ENCODE measurements at regions not wholly inside any gene's neighbourhood (a gene's known extent, or its start where the extent isn't known, plus 50 kb on each side); places are given as distances from the start of the nearest gene placed in this dataset.

GRCh38 chr5:2299388-2300220 lies 416.9 kb upstream of the IRX4 start:
- H3K36me3 ChIP-seq (ENCODE audit: control insufficient read depth, low read depth, low read length) = no peaks in the 10 kb centered on the region
- H3K4me3 ChIP-seq (ENCODE audit: low read length) = no peak overlapping the region
- peaks cover 25% of the 10 kb centered on the region for H3K4me1 ChIP-seq (ENCODE audit: control insufficient read depth, low read depth, low read length)
- no peaks in the 10 kb centered on the region for H3K9me3 ChIP-seq (ENCODE audit: control insufficient read depth, low read depth, low read length)
- H3K27me3 ChIP-seq (ENCODE audit: control insufficient read depth, insufficient read depth, low read length) = no peaks in the 10 kb centered on the region
- H3K9ac ChIP-seq (ENCODE audit: low read length) = no peak overlapping the region
- H3K27ac ChIP-seq (ENCODE audit: low read length) = no peak overlapping the region

- no peaks in the 10 kb centered on the region for H3K36me3 ChIP-seq (ENCODE audit: control insufficient read depth, low read depth, low read length)
- H3K4me1 ChIP-seq (ENCODE audit: control insufficient read depth, low read depth, low read length) = peaks cover 30% of the 10 kb centered on the region
- H3K27me3 ChIP-seq (ENCODE audit: control insufficient read depth, insufficient read depth, low read length) = no peaks in the 10 kb centered on the region
- H3K9me3 ChIP-seq (ENCODE audit: control insufficient read depth, low read depth, low read length) = no peaks in the 10 kb centered on the region
- no peak overlapping the region for H3K9ac ChIP-seq (ENCODE audit: low read length)
- H3K27ac ChIP-seq (ENCODE audit: low read length) = no peak overlapping the region
- no peak overlapping the region for H3K4me3 ChIP-seq (ENCODE audit: low read length)
These were observed 416.1 kb upstream of the IRX4 start for GRCh38 chr5:2298781-2299180.

- H3K27ac ChIP-seq (ENCODE audit: low read length) = no peak overlapping the region
- H3K9me3 ChIP-seq (ENCODE audit: control insufficient read depth, low read depth, low read length) = no peaks in the 10 kb centered on the region
- H3K4me3 ChIP-seq (ENCODE audit: low read length) = no peak overlapping the region
- peaks cover 22% of the 10 kb centered on the region for H3K4me1 ChIP-seq (ENCODE audit: control insufficient read depth, low read depth, low read length)
- no peaks in the 10 kb centered on the region for H3K27me3 ChIP-seq (ENCODE audit: control insufficient read depth, insufficient read depth, low read length)
- H3K9ac ChIP-seq (ENCODE audit: low read length) = no peak overlapping the region
- H3K36me3 ChIP-seq (ENCODE audit: control insufficient read depth, low read depth, low read length) = no peaks in the 10 kb centered on the region
These were observed 415.3 kb upstream of the IRX4 start for GRCh38 chr5:2297991-2298390.

GRCh38 chr5:2295476-2295875 lies 412.8 kb upstream of the IRX4 start:
- H3K9ac ChIP-seq (ENCODE audit: low read length) = no peak overlapping the region
- no peak overlapping the region for H3K27ac ChIP-seq (ENCODE audit: low read length)
- peaks cover 19% of the 10 kb centered on the region for H3K4me1 ChIP-seq (ENCODE audit: control insufficient read depth, low read depth, low read length)
- no peaks in the 10 kb centered on the region for H3K27me3 ChIP-seq (ENCODE audit: control insufficient read depth, insufficient read depth, low read length)
- no peaks in the 10 kb centered on the region for H3K9me3 ChIP-seq (ENCODE audit: control insufficient read depth, low read depth, low read length)
- no peaks in the 10 kb centered on the region for H3K36me3 ChIP-seq (ENCODE audit: control insufficient read depth, low read depth, low read length)
- no peak overlapping the region for H3K4me3 ChIP-seq (ENCODE audit: low read length)

- Histone ChIP-seq H3K27ac (ENCODE audit: low read length) (no peak overlapping the region), H3K9ac (ENCODE audit: low read length) (no peak overlapping the region), H3K4me3 (ENCODE audit: low read length) (no peak overlapping the region), H3K27me3 (ENCODE audit: control insufficient read depth, insufficient read depth, low read length) (no peaks in the 10 kb centered on the region), H3K4me1 (ENCODE audit: control insufficient read depth, low read depth, low read length) (peaks cover 19% of the 10 kb centered on the region), H3K36me3 (ENCODE audit: control insufficient read depth, low read depth, low read length) (no peaks in the 10 kb centered on the region), H3K9me3 (ENCODE audit: control insufficient read depth, low read depth, low read length) (no peaks in the 10 kb centered on the region)
These were observed 411.2 kb upstream of the IRX4 start for GRCh38 chr5:2293906-2294305.

GRCh38 chr5:2291146-2291840 lies 408.6 kb upstream of the IRX4 start:
- H3K36me3 ChIP-seq (ENCODE audit: control insufficient read depth, low read depth, low read length) = no peaks in the 10 kb centered on the region
- no peaks in the 10 kb centered on the region for H3K27me3 ChIP-seq (ENCODE audit: control insufficient read depth, insufficient read depth, low read length)
- H3K4me3 ChIP-seq (ENCODE audit: low read length) = no peak overlapping the region
- no peak overlapping the region for H3K9ac ChIP-seq (ENCODE audit: low read length)
- H3K9me3 ChIP-seq (ENCODE audit: control insufficient read depth, low read depth, low read length) = no peaks in the 10 kb centered on the region
- peaks cover 19% of the 10 kb centered on the region for H3K4me1 ChIP-seq (ENCODE audit: control insufficient read depth, low read depth, low read length)
- H3K27ac ChIP-seq (ENCODE audit: low read length) = no peak overlapping the region

GRCh38 chr5:2289380-2289779 lies 406.7 kb upstream of the IRX4 start:
- Histone ChIP-seq H3K36me3 (ENCODE audit: control insufficient read depth, low read depth, low read length) (no peaks in the 10 kb centered on the region), H3K4me1 (ENCODE audit: control insufficient read depth, low read depth, low read length) (peaks cover 5% of the 10 kb centered on the region), H3K9me3 (ENCODE audit: control insufficient read depth, low read depth, low read length) (no peaks in the 10 kb centered on the region), H3K4me3 (ENCODE audit: low read length) (no peak overlapping the region), H3K9ac (ENCODE audit: low read length) (no peak overlapping the region), H3K27me3 (ENCODE audit: control insufficient read depth, insufficient read depth, low read length) (no peaks in the 10 kb centered on the region), H3K27ac (ENCODE audit: low read length) (no peak overlapping the region)

- no peaks in the 10 kb centered on the region for H3K27me3 ChIP-seq (ENCODE audit: control insufficient read depth, insufficient read depth, low read length)
- no peaks in the 10 kb centered on the region for H3K9me3 ChIP-seq (ENCODE audit: control insufficient read depth, low read depth, low read length)
- H3K27ac ChIP-seq (ENCODE audit: low read length) = no peak overlapping the region
- no peak overlapping the region for H3K9ac ChIP-seq (ENCODE audit: low read length)
- H3K36me3 ChIP-seq (ENCODE audit: control insufficient read depth, low read depth, low read length) = no peaks in the 10 kb centered on the region
- H3K4me3 ChIP-seq (ENCODE audit: low read length) = no peak overlapping the region
- H3K4me1 ChIP-seq (ENCODE audit: control insufficient read depth, low read depth, low read length) = peaks cover under 1% of the 10 kb centered on the region
These were observed 406.2 kb upstream of the IRX4 start for GRCh38 chr5:2288968-2289367.

GRCh38 chr5:2288466-2288865 lies 405.7 kb upstream of the IRX4 start:
- Histone ChIP-seq H3K4me3 (ENCODE audit: low read length) (no peak overlapping the region), H3K4me1 (ENCODE audit: control insufficient read depth, low read depth, low read length) (no peaks in the 10 kb centered on the region), H3K27me3 (ENCODE audit: control insufficient read depth, insufficient read depth, low read length) (no peaks in the 10 kb centered on the region), H3K9me3 (ENCODE audit: control insufficient read depth, low read depth, low read length) (no peaks in the 10 kb centered on the region), H3K27ac (ENCODE audit: low read length) (no peak overlapping the region), H3K9ac (ENCODE audit: low read length) (no peak overlapping the region), H3K36me3 (ENCODE audit: control insufficient read depth, low read depth, low read length) (no peaks in the 10 kb centered on the region)

GRCh38 chr5:2286250-2286649 lies 403.5 kb upstream of the IRX4 start:
- H3K9me3 ChIP-seq (ENCODE audit: control insufficient read depth, low read depth, low read length) = no peaks in the 10 kb centered on the region
- no peaks in the 10 kb centered on the region for H3K4me1 ChIP-seq (ENCODE audit: control insufficient read depth, low read depth, low read length)
- H3K4me3 ChIP-seq (ENCODE audit: low read length) = no peak overlapping the region
- H3K9ac ChIP-seq (ENCODE audit: low read length) = no peak overlapping the region
- H3K27ac ChIP-seq (ENCODE audit: low read length) = no peak overlapping the region
- no peaks in the 10 kb centered on the region for H3K27me3 ChIP-seq (ENCODE audit: control insufficient read depth, insufficient read depth, low read length)
- no peaks in the 10 kb centered on the region for H3K36me3 ChIP-seq (ENCODE audit: control insufficient read depth, low read depth, low read length)

GRCh38 chr5:2284678-2285077 lies 402.0 kb upstream of the IRX4 start:
- Histone ChIP-seq H3K27ac (ENCODE audit: low read length) (no peak overlapping the region), H3K4me1 (ENCODE audit: control insufficient read depth, low read depth, low read length) (no peaks in the 10 kb centered on the region), H3K9ac (ENCODE audit: low read length) (no peak overlapping the region), H3K4me3 (ENCODE audit: low read length) (no peak overlapping the region), H3K36me3 (ENCODE audit: control insufficient read depth, low read depth, low read length) (no peaks in the 10 kb centered on the region), H3K27me3 (ENCODE audit: control insufficient read depth, insufficient read depth, low read length) (no peaks in the 10 kb centered on the region), H3K9me3 (ENCODE audit: control insufficient read depth, low read depth, low read length) (no peaks in the 10 kb centered on the region)
